Breast epithelium (tissue), 4 donors: ENCODE measurements at regions not wholly inside any gene's neighbourhood (a gene's known extent, or its start where the extent isn't known, plus 50 kb on each side); places are given as distances from the start of the nearest gene placed in this dataset.

Source experiments
- DNase-seq, 2 donors: peaks; one replicate each; pipeline ENCODE4 v3.0.0-alpha.2; 2019; ENCODE audit warnings: low spot score in 2 of 2
- H3K27ac ChIP-seq, 2 donors: fragments of 200-600 bp; sonication (generic) in 1 of 2; one replicate each; pipeline ENCODE4 v1.5.1; 2016 to 2019; ENCODE audit warnings: mild to moderate bottlenecking in 1 of 2
- H3K27me3 ChIP-seq, 2 donors: fragments of 200-600 bp; sonication (generic) in 1 of 2; one replicate each; pipeline versions ENCODE4 v1.5.1 to v1.6.0; 2017 to 2019; ENCODE audit warnings: control low read depth in 1 of 2, mild to moderate bottlenecking in 1 of 2
- H3K36me3 ChIP-seq: fragments of 200-600 bp; one replicate; pipeline ENCODE4 v1.5.1; 2019
- H3K4me1 ChIP-seq, 2 donors: fragments of 200-600 bp; sonication (generic); one replicate each; pipeline ENCODE4 v1.5.1; 2016 to 2019; ENCODE audit warnings: control low read depth in 1 of 2
- H3K4me3 ChIP-seq, 3 donors: fragments of 200-600 bp; sonication (generic); 1 replicate in 2 of 3; 2 replicates in 1 of 3; pipeline ENCODE4 v1.5.1; 2016 to 2019; ENCODE audit warnings: mild to moderate bottlenecking in 3 of 3, moderate library complexity in 2 of 3
- H3K9me3 ChIP-seq, 2 donors: fragments of 200-600 bp; sonication (generic) in 1 of 2; one replicate each; pipeline ENCODE4 v1.5.1; 2016 to 2019; ENCODE audit warnings: control low read depth in 1 of 2
- POLR2A ChIP-seq: fragments of 450-650 bp; IDR thresholded peaks from one replicate; pipeline ENCODE4 v1.6.1; 2016; ENCODE audit warnings: antibody characterized with exemption, mild to moderate bottlenecking, moderate library complexity
- POLR2AphosphoS5 ChIP-seq, 3 donors: sonication (generic); formaldehyde crosslinking; IDR thresholded peaks; one replicate each; pipeline ENCODE4 v1.6.1; 2017; ENCODE audit warnings: antibody characterized with exemption in 3 of 3
- intact Hi-C: fragments of 100-400 bp; cut with DNase I; formaldehyde crosslinking; loops from one replicate; pipeline ENCODE4 v1.15.1; 2023; ENCODE audit warnings: low total_unique reads
- TF ChIP-seq, protein P1 (sequence below), 3 donors: fragments of 450-650 bp; IDR thresholded peaks; one replicate each; pipeline ENCODE4 v1.5.1; 2016 to 2017; ENCODE audit warnings: antibody characterized with exemption in 3 of 3, mild to moderate bottlenecking in 3 of 3, moderate library complexity in 3 of 3

DNA sequence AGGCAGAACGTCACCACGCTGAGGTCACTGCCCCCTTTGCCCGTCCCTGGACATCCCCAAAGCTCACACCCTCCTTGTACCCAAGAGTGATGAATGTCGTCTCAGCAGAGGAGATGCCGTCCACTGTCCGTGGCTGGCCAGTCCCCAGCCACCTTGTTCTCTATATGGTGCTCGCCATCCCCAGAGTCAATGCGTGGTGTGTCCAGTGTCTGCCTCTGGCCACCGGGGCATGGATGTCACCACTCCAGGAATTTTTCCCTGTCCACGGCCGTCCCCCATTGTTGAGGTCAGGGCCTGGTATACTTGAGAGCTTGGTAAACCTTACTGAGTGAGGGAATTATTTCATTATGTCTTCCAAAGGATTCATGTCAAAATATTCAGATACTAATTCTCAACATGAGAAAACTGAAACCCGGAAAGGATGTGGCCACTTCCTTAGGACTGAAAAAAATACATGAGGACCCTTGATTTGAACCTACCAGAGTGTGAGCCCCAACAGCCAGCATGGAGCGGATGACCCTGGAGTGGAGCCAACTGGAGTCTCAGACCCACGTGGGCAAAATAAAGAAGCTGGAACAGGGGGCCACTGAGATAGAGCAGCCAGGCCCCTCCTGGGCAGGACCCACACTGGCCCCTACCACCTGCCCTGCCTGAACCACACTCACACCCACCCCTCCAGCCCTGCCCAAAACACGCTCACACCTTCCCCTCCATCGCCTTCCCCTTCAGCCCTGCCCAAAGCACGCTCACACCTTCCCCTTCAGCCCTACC is 376.4 kb downstream of the BRD1 start:
- no peak overlapping the region for H3K4me3 ChIP-seq
- H3K9me3 ChIP-seq: no peaks in the 10 kb centered on the region
- no peak for DNase-seq
- H3K27ac ChIP-seq: no peak overlapping the region
- H3K36me3 ChIP-seq: no peaks in the 10 kb centered on the region
- no peak for TF ChIP-seq POLR2A
- TF ChIP-seq POLR2AphosphoS5 (IDR thresholded peaks at IDR 0.05): no peak
- TF ChIP-seq, protein P1, sequence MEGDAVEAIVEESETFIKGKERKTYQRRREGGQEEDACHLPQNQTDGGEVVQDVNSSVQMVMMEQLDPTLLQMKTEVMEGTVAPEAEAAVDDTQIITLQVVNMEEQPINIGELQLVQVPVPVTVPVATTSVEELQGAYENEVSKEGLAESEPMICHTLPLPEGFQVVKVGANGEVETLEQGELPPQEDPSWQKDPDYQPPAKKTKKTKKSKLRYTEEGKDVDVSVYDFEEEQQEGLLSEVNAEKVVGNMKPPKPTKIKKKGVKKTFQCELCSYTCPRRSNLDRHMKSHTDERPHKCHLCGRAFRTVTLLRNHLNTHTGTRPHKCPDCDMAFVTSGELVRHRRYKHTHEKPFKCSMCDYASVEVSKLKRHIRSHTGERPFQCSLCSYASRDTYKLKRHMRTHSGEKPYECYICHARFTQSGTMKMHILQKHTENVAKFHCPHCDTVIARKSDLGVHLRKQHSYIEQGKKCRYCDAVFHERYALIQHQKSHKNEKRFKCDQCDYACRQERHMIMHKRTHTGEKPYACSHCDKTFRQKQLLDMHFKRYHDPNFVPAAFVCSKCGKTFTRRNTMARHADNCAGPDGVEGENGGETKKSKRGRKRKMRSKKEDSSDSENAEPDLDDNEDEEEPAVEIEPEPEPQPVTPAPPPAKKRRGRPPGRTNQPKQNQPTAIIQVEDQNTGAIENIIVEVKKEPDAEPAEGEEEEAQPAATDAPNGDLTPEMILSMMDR (IDR thresholded peaks at IDR 0.05): no peak
- intact Hi-C loops: no loop called here
- no peaks in the 10 kb centered on the region for H3K4me1 ChIP-seq
- H3K27me3 ChIP-seq: peaks cover 0 to 93% of the 10 kb centered on the region in 2 donors

DNA sequence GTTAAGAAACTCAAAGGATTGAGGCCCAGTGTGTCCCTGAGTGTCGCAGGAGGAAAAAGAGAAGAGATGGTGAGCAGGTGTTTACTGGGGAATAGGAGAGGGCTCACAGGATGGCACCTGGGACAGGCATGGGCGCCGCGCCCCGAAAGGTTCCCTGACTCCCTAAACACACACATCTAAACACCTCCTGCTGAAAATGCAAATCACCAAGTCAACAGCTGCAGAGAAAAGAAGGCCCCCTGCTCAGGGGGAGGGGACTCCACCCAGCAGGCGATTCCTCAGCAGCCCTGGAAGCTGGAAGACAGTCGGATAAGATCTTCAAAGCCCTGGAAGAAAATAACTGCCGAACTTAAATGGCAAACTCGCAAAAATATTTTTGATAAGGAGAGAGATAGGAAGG is 377.2 kb downstream of the BRD1 start:
- intact Hi-C loops: no loop called here
- Histone ChIP-seq H3K4me3 (no peak overlapping the region), H3K4me1 (no peaks in the 10 kb centered on the region), H3K27me3 (peaks cover 0 to 91% of the 10 kb centered on the region in 2 donors), H3K9me3 (no peaks in the 10 kb centered on the region), H3K27ac (no peak overlapping the region), H3K36me3 (no peaks in the 10 kb centered on the region)
- TF ChIP-seq POLR2AphosphoS5 (IDR thresholded peaks at IDR 0.05) (no peak), POLR2A (no peak)
- TF ChIP-seq, protein P1 (IDR thresholded peaks at IDR 0.05): no peak
- DNase-seq: no peak

DNA sequence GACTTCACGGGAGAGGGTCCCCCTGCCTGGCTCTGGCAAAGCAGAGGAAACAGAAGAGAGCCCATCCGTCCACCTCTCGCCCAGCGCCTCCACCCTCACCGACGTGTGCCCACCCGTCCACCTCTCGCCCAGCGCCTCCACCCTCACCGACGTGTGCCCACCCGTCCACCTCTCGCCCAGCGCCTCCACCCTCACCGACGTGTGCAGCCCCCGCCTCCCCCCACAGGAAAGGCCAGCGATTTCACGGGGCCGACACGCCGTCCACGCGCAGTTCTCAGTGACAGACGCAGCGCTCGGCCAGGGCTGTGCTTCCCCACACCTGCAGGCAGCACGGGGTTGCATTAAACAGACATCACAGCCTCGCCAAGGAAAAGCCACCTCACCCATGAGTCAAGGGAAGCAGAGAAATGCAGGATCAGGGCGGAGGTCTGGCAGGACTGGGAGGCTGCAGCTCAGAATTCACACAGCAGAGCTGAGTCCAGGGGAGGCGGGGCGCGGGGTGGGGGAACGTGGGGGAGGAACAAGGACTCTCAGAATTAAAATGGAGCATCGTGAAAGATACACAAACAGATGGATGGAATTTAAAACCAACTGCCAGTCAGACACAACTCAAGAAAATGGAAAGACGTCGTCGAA is 377.7 kb downstream of the BRD1 start:
- H3K27me3 ChIP-seq: peaks cover 0 to 86% of the 10 kb centered on the region in 2 donors
- H3K4me3 ChIP-seq: no peak overlapping the region
- H3K27ac ChIP-seq: no peak overlapping the region
- no peak for DNase-seq
- H3K36me3 ChIP-seq: no peaks in the 10 kb centered on the region
- no peaks in the 10 kb centered on the region for H3K4me1 ChIP-seq
- TF ChIP-seq, protein P1 (IDR thresholded peaks at IDR 0.05): no peak
- TF ChIP-seq POLR2AphosphoS5 (IDR thresholded peaks at IDR 0.05) (no peak), POLR2A (no peak)
- intact Hi-C loops: no loop called here
- no peaks in the 10 kb centered on the region for H3K9me3 ChIP-seq

DNA sequence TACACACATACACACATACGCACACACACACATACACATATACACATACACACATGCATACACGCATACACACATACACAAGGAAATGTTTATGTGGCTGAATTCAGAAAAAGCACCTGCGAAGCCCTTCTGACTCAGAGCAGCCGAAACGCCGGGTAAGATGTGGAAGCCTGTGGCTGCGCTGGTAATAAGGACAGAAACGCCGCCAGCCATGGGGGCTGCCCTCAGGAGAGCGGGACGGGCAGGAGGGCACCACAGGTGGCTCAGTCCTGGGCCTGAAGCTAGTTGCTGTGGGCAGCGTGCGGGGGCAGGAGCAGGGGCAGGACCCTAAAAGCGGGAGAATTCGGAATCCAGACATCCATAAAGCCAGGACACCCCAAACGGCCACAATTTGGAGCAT is 378.3 kb downstream of the BRD1 start:
- H3K27ac ChIP-seq: no peak overlapping the region
- H3K4me1 ChIP-seq: no peaks in the 10 kb centered on the region
- no peaks in the 10 kb centered on the region for H3K36me3 ChIP-seq
- no peaks in the 10 kb centered on the region for H3K9me3 ChIP-seq
- intact Hi-C loops: no loop called here
- TF ChIP-seq POLR2A (no peak), POLR2AphosphoS5 (IDR thresholded peaks at IDR 0.05) (no peak)
- TF ChIP-seq, protein P1 (IDR thresholded peaks at IDR 0.05): no peak
- no peak for DNase-seq
- peaks cover 0 to 80% of the 10 kb centered on the region in 2 donors for H3K27me3 ChIP-seq
- no peak overlapping the region for H3K4me3 ChIP-seq

DNA sequence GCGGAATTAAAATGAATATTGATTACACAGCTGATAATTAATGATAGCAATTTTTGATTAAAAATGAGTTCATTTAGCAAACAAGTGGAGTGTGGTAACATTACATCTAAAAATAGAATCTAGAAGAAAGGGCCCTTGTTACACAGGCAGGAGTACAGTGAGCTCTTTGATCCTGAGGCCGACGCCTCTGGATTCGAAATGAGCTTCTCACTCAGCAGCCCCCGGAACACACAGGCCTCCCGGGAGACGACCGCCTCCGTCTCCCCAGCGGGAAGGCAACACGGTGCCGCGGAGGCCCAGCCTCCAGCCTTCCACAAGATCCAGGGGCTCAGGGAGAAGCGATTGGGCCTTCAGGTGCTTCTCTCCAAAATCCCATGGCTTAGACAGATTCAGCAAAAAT is 379.1 kb downstream of the BRD1 start:
- no peak for DNase-seq
- peaks cover 0 to 72% of the 10 kb centered on the region in 2 donors for H3K27me3 ChIP-seq
- H3K4me3 ChIP-seq: no peak overlapping the region
- H3K27ac ChIP-seq: no peak overlapping the region
- H3K4me1 ChIP-seq: no peaks in the 10 kb centered on the region
- no peaks in the 10 kb centered on the region for H3K36me3 ChIP-seq
- H3K9me3 ChIP-seq: no peaks in the 10 kb centered on the region
- intact Hi-C loops: no loop called here
- TF ChIP-seq, protein P1 (IDR thresholded peaks at IDR 0.05): no peak
- TF ChIP-seq POLR2AphosphoS5 (IDR thresholded peaks at IDR 0.05) (no peak), POLR2A (no peak)
